BE2C (cell line): ENCODE measurements at regions not wholly inside any gene's neighbourhood (a gene's known extent, or its start where the extent isn't known, plus 50 kb on each side); places are given as distances from the start of the nearest gene placed in this dataset.

Experiments
- DNase-seq: peaks from one replicate; pipeline ENCODE4 v3.0.0-alpha.2; 2020
- H3K27me3 ChIP-seq: fragments of 250-450 bp; sonication (Bioruptor Pico); 2 replicates; pipeline ENCODE4 v1.5.1; 2020; ENCODE audit warnings: mild to moderate bottlenecking
- H3K36me3 ChIP-seq: fragments of 250-450 bp; sonication (Bioruptor Pico); 2 replicates; pipeline ENCODE4 v1.5.1; 2020; ENCODE audit warnings: mild to moderate bottlenecking
- H3K4me1 ChIP-seq: fragments of 250-450 bp; sonication (Bioruptor Pico); 2 replicates; pipeline ENCODE4 v1.5.1; 2020
- H3K4me3 ChIP-seq: 2 replicates; pipeline ENCODE4 v1.5.1; 2011; ENCODE audit warnings: low read depth, low read length
- H3K9me3 ChIP-seq: fragments of 250-450 bp; sonication (Bioruptor Pico); 2 replicates; pipeline ENCODE4 v1.5.1; 2020
- TF ChIP-seq, protein P1 (sequence below): IDR thresholded peaks from 2 replicates; pipeline ENCODE4 v1.5.1; 2012; ENCODE audit warnings: mild to moderate bottlenecking, low read depth, low read length

GRCh38 chr12:93140801-93141200 is 211.7 kb upstream of the EEA1 start:
- no peaks in the 10 kb centered on the region for H3K9me3 ChIP-seq
- TF ChIP-seq, protein P1, sequence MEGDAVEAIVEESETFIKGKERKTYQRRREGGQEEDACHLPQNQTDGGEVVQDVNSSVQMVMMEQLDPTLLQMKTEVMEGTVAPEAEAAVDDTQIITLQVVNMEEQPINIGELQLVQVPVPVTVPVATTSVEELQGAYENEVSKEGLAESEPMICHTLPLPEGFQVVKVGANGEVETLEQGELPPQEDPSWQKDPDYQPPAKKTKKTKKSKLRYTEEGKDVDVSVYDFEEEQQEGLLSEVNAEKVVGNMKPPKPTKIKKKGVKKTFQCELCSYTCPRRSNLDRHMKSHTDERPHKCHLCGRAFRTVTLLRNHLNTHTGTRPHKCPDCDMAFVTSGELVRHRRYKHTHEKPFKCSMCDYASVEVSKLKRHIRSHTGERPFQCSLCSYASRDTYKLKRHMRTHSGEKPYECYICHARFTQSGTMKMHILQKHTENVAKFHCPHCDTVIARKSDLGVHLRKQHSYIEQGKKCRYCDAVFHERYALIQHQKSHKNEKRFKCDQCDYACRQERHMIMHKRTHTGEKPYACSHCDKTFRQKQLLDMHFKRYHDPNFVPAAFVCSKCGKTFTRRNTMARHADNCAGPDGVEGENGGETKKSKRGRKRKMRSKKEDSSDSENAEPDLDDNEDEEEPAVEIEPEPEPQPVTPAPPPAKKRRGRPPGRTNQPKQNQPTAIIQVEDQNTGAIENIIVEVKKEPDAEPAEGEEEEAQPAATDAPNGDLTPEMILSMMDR, result no peak
- no peaks in the 10 kb centered on the region for H3K36me3 ChIP-seq
- H3K4me3 ChIP-seq, result no peak overlapping the region
- peaks cover 6% of the 10 kb centered on the region for H3K4me1 ChIP-seq
- no peaks in the 10 kb centered on the region for H3K27me3 ChIP-seq
- DNase-seq, result no peak

DNA sequence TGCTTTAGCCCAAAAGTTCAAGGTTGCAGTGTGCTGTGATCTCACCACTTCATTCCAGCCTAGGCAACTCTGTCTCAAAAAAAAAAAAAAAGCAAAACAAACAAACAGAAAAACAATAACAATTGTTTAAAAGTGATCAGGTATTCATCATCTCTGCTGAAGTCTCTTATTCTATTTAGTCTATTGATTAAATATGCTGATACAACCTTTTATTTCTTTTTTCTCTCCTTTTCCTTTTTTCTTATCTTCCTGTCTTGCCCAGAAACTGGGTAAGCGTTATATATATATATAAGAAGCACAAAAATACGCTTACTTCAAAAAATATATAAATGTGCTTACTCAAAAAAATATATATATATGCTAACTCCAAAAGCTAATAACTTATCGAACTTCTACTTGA is 213.8 kb upstream of the EEA1 start:
- no peak overlapping the region for H3K4me3 ChIP-seq
- no peak for DNase-seq
- no peaks in the 10 kb centered on the region for H3K36me3 ChIP-seq
- TF ChIP-seq, protein P1, result no peak
- H3K9me3 ChIP-seq, result no peaks in the 10 kb centered on the region
- no peaks in the 10 kb centered on the region for H3K27me3 ChIP-seq
- peaks cover 3% of the 10 kb centered on the region for H3K4me1 ChIP-seq

DNA sequence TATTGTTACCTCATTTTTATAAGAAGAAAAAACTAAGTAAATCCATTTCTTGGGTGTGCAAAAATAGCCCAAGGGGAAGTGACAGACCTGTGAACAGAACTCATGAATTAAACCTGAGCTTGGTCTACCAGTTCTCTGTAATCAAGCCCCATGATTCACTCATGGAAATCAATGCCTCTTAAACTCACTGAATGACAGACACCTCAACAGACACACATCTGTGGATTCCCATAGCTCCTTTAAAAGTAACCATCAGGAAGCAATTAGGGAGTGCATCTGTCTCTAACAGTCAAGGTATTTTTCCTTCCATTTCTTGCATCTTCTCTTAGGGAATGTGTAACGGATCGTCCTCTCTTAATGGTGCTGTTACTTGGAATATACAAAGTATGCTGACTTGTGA is 215.0 kb upstream of the EEA1 start:
- Histone ChIP-seq H3K4me1 (no peaks in the 10 kb centered on the region), H3K4me3 (no peak overlapping the region), H3K9me3 (no peaks in the 10 kb centered on the region), H3K36me3 (no peaks in the 10 kb centered on the region), H3K27me3 (no peaks in the 10 kb centered on the region)
- DNase-seq, result no peak
- TF ChIP-seq, protein P1, result no peak

DNA sequence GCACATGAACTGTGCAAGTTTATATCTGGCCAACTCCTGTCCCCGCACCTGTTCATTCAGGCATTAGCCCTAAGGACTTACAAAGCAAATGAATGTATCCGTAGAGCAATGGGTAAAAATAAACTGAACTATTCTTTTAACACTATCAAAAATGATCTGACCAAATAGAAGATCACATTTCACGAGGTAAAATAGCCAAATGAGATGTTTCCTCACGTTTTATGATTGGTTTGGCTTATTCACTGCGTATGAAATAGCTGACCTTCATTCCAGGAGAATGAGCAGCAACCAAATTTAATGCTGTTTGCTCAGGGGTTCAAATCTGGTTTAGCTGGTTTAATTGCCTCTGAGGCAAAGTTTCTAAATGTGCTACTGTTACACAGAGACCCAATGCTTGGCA is 216.0 kb upstream of the EEA1 start:
- no peaks in the 10 kb centered on the region for H3K36me3 ChIP-seq
- no peaks in the 10 kb centered on the region for H3K9me3 ChIP-seq
- no peaks in the 10 kb centered on the region for H3K27me3 ChIP-seq
- TF ChIP-seq, protein P1, result no peak
- no peak for DNase-seq
- no peak overlapping the region for H3K4me3 ChIP-seq
- no peaks in the 10 kb centered on the region for H3K4me1 ChIP-seq

GRCh38 chr12:93146263-93146939 is 217.3 kb upstream of the EEA1 start:
- Histone ChIP-seq H3K9me3 (no peaks in the 10 kb centered on the region), H3K4me3 (no peak overlapping the region), H3K36me3 (no peaks in the 10 kb centered on the region), H3K27me3 (no peaks in the 10 kb centered on the region), H3K4me1 (no peaks in the 10 kb centered on the region)
- TF ChIP-seq, protein P1, result no peak
- DNase-seq, result peak; percentile 24

DNA sequence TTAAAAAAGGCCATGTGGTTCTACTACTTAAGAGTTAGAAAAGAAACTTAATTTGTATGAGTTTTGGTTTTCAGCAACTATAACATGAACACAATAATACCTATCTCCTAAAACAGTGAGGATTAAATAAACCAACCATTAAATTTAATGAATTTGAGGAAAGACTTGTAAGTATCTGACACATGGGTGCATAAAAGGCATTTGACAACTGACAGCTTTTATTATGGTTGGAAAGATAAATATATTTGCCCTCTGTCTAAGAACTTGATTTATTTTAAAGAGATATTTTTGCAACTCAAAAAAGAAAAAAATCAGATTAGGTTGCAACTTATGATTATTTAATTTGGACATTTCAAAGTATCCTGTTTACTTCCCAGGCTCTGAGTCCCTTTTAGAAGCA is 217.9 kb upstream of the EEA1 start:
- TF ChIP-seq, protein P1, result no peak
- Histone ChIP-seq H3K9me3 (no peaks in the 10 kb centered on the region), H3K4me1 (no peaks in the 10 kb centered on the region), H3K36me3 (no peaks in the 10 kb centered on the region), H3K27me3 (no peaks in the 10 kb centered on the region), H3K4me3 (no peak overlapping the region)
- DNase-seq, result no peak
